HK-2 (cell line): ENCODE measurements at regions not wholly inside any gene's neighbourhood (a gene's known extent, or its start where the extent isn't known, plus 50 kb on each side); places are given as distances from the start of the nearest gene placed in this dataset.

ENCODE experiments used
- DNase-seq: peaks from one replicate; pipeline ENCODE4 v3.0.0-alpha.2; 2018; ENCODE audit not compliant: unreplicated experiment

DNA sequence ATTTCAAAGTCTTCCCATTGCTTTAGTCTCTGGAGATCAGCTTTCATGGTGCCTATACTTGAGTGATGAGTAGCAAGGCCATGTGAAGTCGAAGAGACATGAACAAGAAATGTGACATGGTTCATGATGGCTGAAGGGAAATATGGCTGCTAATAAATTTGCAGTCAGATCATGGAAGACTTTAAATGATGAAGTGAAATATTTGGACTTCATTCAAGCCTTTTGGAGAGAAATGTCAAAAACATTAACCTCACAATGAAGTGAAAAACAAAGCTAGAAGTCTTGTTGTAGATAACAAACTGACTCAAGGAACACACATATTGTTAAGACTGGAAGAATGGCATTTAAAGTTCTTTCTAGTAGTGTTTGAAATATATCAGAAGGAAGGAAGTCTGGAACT, 120.3 kb upstream of the CCDC54 start:
- DNase-seq: no peak

GRCh38 chr3:107258300-107258699, 118.9 kb upstream of the CCDC54 start:
- no peak for DNase-seq

GRCh38 chr3:107260207-107260606, 117.0 kb upstream of the CCDC54 start:
- DNase-seq: no peak

GRCh38 chr3:107263269-107264021, 113.8 kb upstream of the CCDC54 start:
- DNase-seq: no peak

DNA sequence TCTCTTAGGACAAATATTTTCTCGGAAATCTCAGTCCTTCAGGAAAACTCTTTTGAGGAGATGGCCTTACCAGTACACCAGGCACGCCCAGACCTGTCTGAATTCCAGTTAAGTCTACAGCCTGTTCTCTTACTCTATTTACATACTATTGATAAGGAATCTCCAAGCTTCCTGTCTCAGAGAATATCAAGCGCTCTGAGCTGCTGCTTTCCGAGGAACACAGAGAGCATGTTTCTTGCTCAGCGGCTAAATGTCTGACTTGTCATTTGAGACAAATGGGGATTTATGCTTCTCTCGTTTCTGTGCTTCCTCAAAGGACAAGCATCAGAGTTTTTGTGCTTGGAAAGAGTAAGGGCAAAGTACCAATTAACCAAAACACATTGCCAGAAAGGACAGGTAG, 112.4 kb upstream of the CCDC54 start:
- no peak for DNase-seq

DNA sequence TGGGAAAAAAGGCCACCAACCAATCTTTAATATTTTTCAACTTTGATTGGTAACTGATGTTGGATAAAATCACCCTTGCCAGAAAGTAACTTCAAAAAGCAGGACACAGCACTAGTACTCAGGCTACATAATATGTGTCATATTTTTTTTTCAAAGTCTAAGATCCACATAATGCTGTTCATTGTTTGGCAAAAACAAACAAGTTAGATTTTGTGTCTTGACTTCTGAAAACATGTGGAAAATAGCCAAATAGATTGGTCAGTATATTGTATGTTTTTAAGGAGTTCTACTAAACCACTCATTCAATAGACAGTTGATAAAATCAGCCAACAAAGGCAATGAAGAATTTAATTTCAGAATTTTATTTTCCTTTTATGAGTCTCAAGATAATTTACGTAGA, 111.7 kb upstream of the CCDC54 start:
- no peak for DNase-seq

GRCh38 chr3:107268469-107268868, 108.8 kb upstream of the CCDC54 start:
- no peak for DNase-seq

DNA sequence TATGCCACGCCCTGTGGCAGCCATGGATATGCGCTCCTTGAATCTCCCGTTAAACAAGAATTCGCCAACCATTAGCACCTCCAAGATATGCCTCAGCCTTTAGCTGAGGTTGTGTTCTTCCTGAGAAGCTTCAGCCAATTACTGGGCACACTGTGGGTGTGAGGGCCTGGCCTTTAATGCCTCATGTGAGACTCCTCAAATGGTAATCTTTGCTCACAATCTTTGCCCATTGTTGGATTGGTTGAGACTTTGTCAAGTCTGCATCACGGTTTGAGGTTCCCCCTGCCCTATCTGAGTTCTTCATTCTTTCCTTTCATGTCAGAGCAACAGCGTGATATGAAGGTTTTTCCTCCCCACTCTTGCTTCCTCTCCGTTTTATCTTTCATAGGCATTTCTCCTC, 108.1 kb upstream of the CCDC54 start:
- no peak for DNase-seq

- no peak for DNase-seq
These were observed 105.4 kb upstream of the CCDC54 start for GRCh38 chr3:107271787-107272387.

DNA sequence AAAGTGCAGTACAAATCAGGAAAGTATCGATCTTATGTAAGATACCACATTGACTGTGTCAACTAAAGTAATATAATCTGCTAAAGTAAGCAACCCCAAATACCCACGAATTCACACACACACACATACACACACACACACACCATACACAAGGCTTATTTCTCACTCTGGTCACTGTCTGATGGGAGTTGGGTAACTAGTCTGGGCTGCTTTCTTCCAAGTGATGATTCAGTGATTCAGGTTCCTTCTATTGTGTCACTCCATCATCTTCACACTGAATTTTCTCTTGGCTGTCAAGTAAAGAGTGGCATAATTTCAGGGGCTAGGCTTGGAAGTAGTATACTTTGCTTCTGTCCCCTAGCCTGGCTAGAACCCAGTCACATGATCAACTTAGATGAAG, 104.8 kb upstream of the CCDC54 start:
- no peak for DNase-seq

DNA sequence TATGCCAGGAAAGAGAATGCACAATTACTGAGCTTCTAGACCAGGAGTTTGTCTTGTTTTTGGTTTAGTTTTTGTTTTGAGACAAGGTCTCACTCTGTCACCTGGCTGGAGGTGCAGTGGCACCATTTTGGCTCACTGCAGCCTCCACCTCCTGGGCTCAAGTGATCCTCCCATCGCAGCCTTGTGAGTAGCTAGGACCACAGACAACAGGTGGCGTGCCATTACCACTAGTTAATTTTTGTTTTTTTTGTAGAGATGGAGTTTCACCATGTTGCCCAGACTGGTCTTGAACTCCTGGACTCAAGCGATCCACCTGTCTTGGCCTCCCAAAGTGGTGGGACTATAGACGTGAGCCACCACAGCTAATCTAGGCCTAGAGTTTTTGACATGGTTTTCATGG, 104.4 kb upstream of the CCDC54 start:
- no peak for DNase-seq

- DNase-seq: no peak
These were observed 103.5 kb upstream of the CCDC54 start for GRCh38 chr3:107273771-107274170.

DNA sequence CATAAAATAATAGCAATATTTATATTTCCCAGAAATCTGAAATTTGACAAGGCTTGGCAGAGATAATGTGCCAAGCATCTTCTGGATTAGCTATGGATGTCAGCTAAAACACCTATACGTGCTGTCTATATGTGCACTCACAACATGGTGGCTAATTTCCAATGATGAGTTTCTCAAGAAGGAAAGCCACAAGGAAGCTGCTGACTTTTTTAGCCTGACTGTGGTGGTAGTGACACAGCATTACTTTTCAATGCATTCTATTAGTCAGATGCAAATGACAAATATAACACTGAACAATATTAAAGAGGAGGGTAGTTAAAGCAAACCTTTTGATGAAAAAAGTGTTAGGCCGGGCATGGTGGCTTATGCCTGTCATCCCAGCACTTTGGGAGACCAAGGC, 101.7 kb upstream of the CCDC54 start:
- DNase-seq: no peak

- DNase-seq: no peak
These were observed 93.3 kb upstream of the CCDC54 start for GRCh38 chr3:107283948-107284347.

- no peak for DNase-seq
These were observed 92.6 kb upstream of the CCDC54 start for GRCh38 chr3:107284612-107285011.

GRCh38 chr3:107285197-107285596, 92.0 kb upstream of the CCDC54 start:
- DNase-seq: no peak

DNA sequence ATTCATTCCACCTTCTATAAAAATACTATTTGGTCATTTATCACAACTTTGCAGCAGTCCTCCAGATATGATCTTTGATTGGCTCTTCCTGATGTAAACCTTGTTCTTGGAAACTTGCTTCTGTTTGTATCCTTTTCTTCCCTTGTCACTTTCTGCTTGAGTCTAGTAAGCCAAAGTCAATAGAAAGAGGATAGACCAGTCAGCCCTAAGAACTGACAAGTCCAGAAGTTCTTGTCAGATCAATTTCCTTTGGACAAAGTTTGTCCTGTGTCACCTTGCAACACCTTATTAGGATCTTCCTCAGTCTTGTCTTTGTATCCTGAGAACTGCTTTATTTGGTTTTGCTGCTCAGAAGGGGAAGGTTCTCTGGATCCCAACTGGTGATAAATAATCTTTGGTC, 87.9 kb upstream of the CCDC54 start:
- DNase-seq: no peak

DNA sequence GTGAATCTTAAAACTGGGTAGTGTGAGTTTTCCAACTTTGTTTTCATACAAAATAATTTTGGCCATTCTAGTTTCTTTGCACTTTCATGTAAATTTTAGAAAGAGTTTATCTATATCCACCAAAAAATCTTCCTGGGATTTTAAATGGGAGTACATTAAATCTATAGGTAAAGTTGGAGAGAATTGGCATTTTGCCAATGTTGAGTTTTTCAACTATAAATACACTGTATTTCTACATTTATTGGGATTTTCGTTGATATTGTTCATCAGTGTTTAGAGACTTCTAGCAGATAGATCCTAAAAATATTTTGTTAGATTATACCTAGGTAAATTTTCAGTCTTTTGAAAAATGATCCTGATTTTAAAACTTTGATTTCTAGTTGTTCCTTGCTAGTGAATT, 83.1 kb upstream of the CCDC54 start:
- no peak for DNase-seq

DNA sequence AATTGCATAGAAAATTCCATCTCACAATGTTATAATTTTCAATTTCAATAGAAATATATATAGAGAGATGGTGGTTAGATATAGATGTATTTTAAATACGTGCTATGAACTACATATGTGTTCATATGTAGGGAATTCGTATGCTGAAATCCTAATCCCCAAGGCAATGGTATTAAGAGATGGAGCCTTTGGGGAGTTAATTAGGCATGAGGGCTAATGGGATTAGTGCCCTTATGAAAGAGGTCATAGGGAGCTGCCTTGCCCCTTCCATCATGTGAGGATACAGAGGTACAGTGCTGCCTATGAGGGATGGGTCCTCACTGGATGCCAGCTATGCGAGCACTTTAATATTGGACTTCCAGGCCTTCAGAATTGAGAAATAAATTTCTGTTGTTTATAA, 79.6 kb upstream of the CCDC54 start:
- DNase-seq: no peak

DNA sequence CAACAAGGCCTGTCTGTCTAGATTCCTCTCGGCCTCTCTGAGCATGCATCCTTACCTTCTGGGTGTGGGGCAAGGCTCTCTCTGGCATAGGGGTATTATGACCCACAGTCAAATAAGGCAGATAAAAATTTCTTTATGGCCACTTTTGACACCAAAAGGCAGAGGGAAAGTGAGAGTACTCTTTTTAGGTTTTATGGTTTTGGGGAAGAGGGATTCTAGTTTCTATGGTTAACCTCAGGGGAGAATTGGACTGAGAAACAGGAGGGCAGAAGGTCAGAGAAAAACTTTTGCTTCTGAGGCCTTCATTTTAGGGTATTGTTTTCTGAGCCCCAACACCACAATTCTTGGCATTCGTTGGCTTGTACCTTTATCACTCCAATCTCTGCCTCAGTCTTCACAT, 70.0 kb upstream of the CCDC54 start:
- DNase-seq: no peak

GRCh38 chr3:107308716-107309115, 68.5 kb upstream of the CCDC54 start:
- DNase-seq: no peak

DNA sequence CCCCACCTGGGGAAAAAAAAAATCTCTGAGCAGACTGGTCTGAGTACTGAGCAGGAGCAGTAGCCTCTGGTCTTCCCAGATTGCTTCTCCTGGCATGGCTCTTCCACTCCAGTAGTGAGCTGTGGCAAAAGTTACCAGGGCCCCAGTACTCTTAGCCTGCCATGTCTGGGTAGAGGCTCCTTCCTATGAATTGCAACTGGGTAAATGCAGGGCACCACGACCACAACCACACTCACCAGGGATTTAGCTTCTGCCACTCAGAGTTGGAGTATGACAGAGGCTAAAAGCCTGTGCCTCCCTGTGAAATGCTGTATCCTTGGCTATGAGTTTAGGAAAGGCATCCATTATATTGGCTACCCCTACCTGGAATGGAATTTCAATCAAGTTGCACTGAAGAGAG, 67.9 kb upstream of the CCDC54 start:
- DNase-seq: no peak

DNA sequence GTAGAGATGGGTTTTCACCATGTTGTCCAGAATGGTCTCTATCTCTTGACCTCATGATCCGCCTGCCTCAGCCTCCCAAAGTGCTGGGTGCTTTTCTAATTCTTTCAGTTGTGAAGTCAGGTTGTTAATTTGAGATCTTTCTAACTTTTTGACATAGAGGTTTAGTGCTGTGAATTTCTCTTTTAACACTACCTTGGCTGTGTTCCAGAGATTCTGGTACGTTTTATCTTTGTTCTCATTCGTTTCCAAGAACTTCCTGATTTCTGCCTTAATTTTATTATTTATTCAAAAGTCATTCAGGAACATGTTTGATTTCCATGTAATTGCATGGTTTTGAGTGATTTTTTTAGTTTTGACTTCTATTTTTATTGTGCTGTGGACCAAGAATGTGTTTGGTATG, 63.5 kb upstream of the CCDC54 start:
- DNase-seq: no peak

GRCh38 chr3:107315141-107315540, 62.1 kb upstream of the CCDC54 start:
- DNase-seq: no peak
